ENCODE measurements at regions not wholly inside any gene's neighbourhood (a gene's known extent, or its start where the extent isn't known, plus 50 kb on each side); places are given as distances from the start of the nearest gene placed in this dataset.

DNA sequence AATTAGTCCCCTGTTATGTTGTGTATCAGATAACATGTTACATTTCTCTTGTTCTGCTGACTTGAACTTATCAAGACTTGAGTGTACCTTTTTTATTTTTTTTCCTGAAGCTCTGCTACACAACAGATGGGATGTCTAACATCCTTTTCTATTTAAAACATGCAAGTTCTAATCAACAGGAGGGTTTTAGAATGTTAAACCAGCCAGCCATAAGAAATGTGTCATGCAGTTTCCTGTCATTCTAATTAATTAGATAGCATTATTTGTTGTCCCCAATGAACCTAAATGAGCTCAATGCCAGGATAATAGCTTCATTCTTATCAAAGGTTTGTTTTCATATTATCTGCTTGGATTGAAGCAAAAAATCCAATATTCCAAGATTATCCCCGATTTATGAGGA is 958.2 kb downstream of the PCDH7 start:
- Mint-ChIP-seq H3K4me1 (peaks cover 0 to 2% of the 10 kb centered on the region in 2 experiments; a peak in 1 of 4 replicates), H3K27ac (no peak overlapping the region; a peak in 1 of 7 replicates), H3K27me3 (ENCODE audit: low read depth) (no peaks in the 10 kb centered on the region), H3K4me3 (no peak overlapping the region), H3K9me3 (no peaks in the 10 kb centered on the region), H3K36me3 (ENCODE audit: insufficient read depth in 1 of 3, low read depth in 3 of 3) (no peaks in the 10 kb centered on the region)
- H3K4me2 ChIP-seq (ENCODE audit: insufficient read depth, insufficient read length, low read length): no peak overlapping the region
- H3K27me3 ChIP-seq (ENCODE audit: insufficient read depth, low read length): no peaks in the 10 kb centered on the region; the same call in 1 of the 2 replicates
- H3K4me1 ChIP-seq (ENCODE audit: insufficient read depth, low read length): no peaks in the 10 kb centered on the region
- no peaks in the 10 kb centered on the region for H3K79me1 ChIP-seq (ENCODE audit: insufficient read depth, low read depth, low read length, poor library complexity, severe bottlenecking)
- H3K23ac ChIP-seq (ENCODE audit: insufficient read length, low read depth, low read length): no peak overlapping the region
- H3K14ac ChIP-seq (ENCODE audit: insufficient read depth, low read length): no peak overlapping the region
- H2BK5ac ChIP-seq (ENCODE audit: insufficient read length, low read length): no peak overlapping the region
- H4K20me1 ChIP-seq (ENCODE audit: control insufficient read depth, insufficient read depth, insufficient read length): no peaks in the 10 kb centered on the region
- H2BK12ac ChIP-seq (ENCODE audit: insufficient read length, low read depth, low read length): no peak overlapping the region
- no peaks in the 10 kb centered on the region for H3K9me3 ChIP-seq (ENCODE audit: control insufficient read depth, low read depth, low read length)
- no peaks in the 10 kb centered on the region for H3K23me2 ChIP-seq (ENCODE audit: insufficient read length, low read depth, low read length, poor library complexity, severe bottlenecking)
- no peak for DNase-seq
- no peak overlapping the region for H3K56ac ChIP-seq (ENCODE audit: insufficient read length, low read depth, low read length)
- no peak overlapping the region for H2AFZ ChIP-seq (ENCODE audit: low read length)
- no CpG with 5 or more reads among the region's 1 CpG for WGBS (ENCODE audit: extremely low coverage, insufficient read length, low lambda C conversion rate)
- H3K27ac ChIP-seq (ENCODE audit: insufficient read length, low read depth, low read length): no peak overlapping the region
- no peak overlapping the region for H3T11ph ChIP-seq (ENCODE audit: low read length)
- H3K79me2 ChIP-seq (ENCODE audit: insufficient read depth, low read length): no peaks in the 10 kb centered on the region
- no peak overlapping the region for H3K18ac ChIP-seq (ENCODE audit: insufficient read length, low read depth, low read length)
- H2BK20ac ChIP-seq (ENCODE audit: low read depth, low read length, poor library complexity, severe bottlenecking): no peak overlapping the region
- H4K91ac ChIP-seq (ENCODE audit: insufficient read length, low read depth, low read length): no peak overlapping the region
- H3K4ac ChIP-seq (ENCODE audit: low read depth, low read length): no peak overlapping the region
- TF ChIP-seq, protein P1, sequence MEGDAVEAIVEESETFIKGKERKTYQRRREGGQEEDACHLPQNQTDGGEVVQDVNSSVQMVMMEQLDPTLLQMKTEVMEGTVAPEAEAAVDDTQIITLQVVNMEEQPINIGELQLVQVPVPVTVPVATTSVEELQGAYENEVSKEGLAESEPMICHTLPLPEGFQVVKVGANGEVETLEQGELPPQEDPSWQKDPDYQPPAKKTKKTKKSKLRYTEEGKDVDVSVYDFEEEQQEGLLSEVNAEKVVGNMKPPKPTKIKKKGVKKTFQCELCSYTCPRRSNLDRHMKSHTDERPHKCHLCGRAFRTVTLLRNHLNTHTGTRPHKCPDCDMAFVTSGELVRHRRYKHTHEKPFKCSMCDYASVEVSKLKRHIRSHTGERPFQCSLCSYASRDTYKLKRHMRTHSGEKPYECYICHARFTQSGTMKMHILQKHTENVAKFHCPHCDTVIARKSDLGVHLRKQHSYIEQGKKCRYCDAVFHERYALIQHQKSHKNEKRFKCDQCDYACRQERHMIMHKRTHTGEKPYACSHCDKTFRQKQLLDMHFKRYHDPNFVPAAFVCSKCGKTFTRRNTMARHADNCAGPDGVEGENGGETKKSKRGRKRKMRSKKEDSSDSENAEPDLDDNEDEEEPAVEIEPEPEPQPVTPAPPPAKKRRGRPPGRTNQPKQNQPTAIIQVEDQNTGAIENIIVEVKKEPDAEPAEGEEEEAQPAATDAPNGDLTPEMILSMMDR (conservative IDR thresholded peaks at IDR 0.05): no peak
- no peak overlapping the region for H2BK120ac ChIP-seq (ENCODE audit: low read depth, low read length, poor library complexity, severe bottlenecking)
- H2BK15ac ChIP-seq (ENCODE audit: low read depth, low read length): no peak overlapping the region
- H4K5ac ChIP-seq (ENCODE audit: insufficient read length, low read depth, low read length): no peak overlapping the region
- no peak overlapping the region for H3K9ac ChIP-seq (ENCODE audit: extremely low read depth, insufficient read length, low read length)
- H2AK5ac ChIP-seq (ENCODE audit: insufficient read length, low read length): no peak overlapping the region
- H4K8ac ChIP-seq (replicated peaks; ENCODE audit: insufficient read length, low read depth, low read length): no peak overlapping the region

All from H9 (cell line).